NCI-H146 (cell line): ENCODE measurements at regions not wholly inside any gene's neighbourhood (a gene's known extent, or its start where the extent isn't known, plus 50 kb on each side); places are given as distances from the start of the nearest gene placed in this dataset.
"Not testable (repeated sequence)": the region's sequence is repeated elsewhere in the genome, so short reads cannot be mapped to it uniquely, and the experiment has no call there.

Experiments
- DNase-seq: peaks from one replicate; lab custom pipeline; 2025; lab: John Stamatoyannopoulos, UW

GRCh38 chr15:31673263-31673662 lies 346.6 kb downstream of the KLF13 start:
- not testable (repeated sequence) for DNase-seq

- not testable (repeated sequence) for DNase-seq
Measured at GRCh38 chr15:31681529-31682259, 348.6 kb upstream of the CHRNA7 start.

GRCh38 chr15:31687088-31687487 lies 343.2 kb upstream of the CHRNA7 start:
- DNase-seq = not testable (repeated sequence)

DNA sequence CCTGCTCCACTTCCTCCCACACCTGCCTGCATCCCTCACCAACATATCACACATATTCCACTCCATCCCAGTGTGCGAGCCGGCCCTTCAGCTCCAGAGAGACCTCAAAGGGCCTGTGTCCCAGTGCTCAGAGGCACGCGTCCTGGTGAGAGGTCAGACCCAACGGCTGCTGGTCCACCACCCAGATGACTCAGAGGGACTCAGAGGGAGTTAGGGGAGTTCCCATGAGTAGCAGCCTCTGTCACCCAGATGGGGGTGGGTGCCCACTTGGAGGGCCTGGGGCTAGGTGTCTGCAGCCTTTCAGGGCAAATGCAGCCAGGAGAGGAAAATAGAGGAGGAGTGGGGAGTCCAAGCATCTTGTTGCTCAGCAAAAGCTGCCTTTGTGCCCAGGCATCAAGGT lies 333.8 kb upstream of the CHRNA7 start:
- not testable (repeated sequence) for DNase-seq

DNA sequence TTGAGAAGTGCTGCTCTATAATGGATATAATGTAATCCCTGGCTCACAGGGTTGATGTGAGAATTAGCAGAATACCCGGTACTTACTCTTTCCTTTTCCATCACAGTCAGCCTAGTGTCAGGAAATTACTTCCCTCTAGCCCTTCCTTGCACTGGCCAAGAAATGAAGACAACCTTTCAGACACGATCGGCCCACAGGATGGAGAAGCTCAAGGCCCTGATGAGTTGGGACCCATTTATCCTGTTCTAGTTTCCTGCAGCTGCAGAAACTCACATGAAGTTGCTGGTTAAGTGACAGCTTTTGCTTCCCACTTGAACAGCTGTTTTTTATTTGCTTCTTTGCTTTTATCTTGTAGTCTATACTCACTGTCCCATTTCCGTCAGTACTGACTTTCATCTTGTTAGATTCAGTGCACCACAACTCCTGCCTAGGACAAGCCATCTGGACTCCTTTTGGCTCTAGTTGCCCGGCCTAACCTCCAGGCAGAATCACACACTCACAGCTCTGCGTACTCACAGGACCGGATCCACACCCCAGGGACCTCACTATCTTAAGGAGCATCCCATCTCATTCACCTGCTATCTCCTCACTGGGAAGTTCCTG lies 325.1 kb upstream of the CHRNA7 start:
- not testable (repeated sequence) for DNase-seq

DNA sequence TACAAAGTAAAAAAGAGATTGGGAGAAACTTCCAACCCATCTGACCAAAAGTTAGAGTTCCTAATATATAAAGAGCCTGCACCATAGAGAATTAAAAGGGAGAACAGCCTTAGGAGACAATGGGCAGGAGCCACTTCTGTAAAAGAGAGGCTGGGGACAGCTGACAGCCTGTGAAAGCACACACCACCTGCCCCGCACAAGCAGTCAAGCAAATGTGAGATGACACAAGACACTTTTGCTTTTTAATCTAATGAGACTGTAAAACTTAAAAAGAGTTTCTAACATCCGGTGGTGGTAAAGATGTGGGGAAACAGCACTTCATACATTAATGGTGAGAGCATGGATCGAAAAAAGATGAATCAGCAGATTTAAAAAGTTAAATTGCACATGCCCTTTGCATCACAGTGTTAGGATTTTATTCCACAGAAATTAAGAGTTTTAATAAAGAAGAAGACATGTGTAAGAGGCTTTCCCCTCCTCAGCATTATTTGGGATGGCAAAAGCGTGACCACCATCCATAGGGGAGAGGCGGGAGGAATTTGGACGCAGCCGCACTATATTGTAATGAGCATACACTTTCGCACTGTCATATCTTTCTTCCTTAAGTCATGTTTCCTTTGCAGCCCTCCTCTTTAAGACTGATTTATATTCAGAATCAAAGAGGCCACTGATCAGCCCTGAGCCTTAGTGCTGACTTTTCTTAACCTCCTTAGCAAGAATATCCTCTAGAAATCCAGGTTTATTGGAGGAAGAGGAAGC lies 322.2 kb upstream of the CHRNA7 start:
- DNase-seq = not testable (repeated sequence)

GRCh38 chr15:31708703-31709327 lies 321.5 kb upstream of the CHRNA7 start:
- DNase-seq = not testable (repeated sequence)

DNA sequence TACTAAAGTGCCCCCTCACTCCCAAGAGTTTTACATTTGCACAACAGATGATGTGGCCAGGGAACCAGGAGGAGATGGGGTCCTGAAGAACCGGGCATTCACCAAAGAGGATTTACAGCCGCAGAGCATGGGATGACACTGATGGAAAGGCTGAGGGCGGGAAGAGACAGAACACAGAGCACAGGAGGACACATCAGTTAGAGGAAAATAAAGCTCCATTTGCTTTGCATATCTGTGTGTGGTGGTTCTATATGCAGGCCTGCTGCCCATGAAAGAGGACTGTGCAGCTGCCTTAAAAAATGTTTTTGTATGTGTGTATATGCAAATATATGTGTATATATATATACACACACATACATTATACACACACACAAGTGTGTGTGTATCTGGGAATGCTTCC lies 320.8 kb upstream of the CHRNA7 start:
- DNase-seq = not testable (repeated sequence)

DNA sequence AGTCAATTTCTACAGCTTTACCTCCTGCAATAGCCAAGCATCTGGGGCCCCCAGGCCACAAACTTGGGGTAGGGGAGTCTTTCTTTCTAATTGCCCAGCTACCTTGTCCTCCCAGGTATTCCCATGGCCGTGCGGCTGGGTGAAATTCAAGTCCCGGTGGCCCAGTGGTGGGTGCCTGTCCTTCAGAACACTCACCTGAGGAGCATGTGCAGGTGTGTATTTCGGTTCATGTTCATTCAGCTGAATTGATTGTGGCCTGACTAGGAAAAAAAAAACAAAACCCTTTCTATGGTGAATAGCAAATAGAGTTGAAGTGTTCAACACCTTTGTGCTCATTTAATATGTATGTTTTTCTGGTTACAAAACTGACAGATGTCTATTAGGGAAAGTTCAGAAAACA lies 319.5 kb upstream of the CHRNA7 start:
- not testable (repeated sequence) for DNase-seq

- not testable (repeated sequence) for DNase-seq
Measured at GRCh38 chr15:31715208-31715607, 315.1 kb upstream of the CHRNA7 start.

GRCh38 chr15:31718625-31719024 lies 311.7 kb upstream of the CHRNA7 start:
- DNase-seq = not testable (repeated sequence)

GRCh38 chr15:31719396-31720022 lies 310.8 kb upstream of the CHRNA7 start:
- not testable (repeated sequence) for DNase-seq

DNA sequence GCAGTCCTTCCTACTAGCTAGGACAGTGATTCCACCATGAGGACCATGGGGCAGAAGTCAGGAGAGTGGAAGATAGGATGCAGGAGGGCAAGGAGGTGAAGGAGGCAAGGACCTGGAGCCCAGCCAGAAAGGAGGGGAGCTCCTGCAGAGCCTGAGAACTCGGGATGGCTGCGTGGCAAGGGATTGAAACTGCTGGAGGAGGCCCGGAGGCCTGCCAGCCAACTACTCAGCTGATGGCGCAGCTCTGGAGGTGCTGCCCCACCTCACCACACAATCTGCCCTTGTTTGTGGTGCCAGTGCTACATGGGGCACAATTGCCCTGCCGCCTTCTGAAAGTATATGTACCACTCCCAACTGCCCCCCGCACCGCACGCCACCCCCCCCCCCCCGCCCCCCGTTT lies 307.3 kb upstream of the CHRNA7 start:
- DNase-seq = not testable (repeated sequence)

- DNase-seq = not testable (repeated sequence)
Measured at GRCh38 chr15:31724903-31725302, 305.4 kb upstream of the CHRNA7 start.

DNA sequence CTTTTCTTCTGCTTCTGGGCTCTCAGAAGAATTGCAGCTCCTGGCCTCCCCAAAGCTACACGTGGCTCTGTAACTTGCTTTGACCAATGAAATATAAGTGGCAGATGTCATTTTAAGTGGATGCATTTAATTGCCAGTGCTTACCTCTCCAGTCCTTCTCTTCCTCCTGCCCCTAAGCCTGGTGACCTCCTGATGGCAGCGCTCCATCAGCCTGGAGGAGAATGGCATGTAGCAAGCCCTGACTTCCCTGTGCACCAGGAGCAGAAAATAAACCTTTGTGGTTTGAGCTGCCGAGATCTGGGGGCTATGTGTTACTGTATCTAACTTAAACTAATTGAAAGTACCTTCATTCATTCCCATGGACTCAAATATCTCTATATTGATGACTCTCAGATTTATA lies 304.7 kb upstream of the CHRNA7 start:
- not testable (repeated sequence) for DNase-seq

- DNase-seq = no peak
Measured at GRCh38 chr15:31727612-31728011, 302.7 kb upstream of the CHRNA7 start.

GRCh38 chr15:31732726-31733125 lies 297.6 kb upstream of the CHRNA7 start:
- DNase-seq = no peak

- no peak for DNase-seq
Measured at GRCh38 chr15:31733424-31733823, 296.9 kb upstream of the CHRNA7 start.

GRCh38 chr15:31740203-31740602 lies 290.1 kb upstream of the CHRNA7 start:
- no peak for DNase-seq

- no peak for DNase-seq
Measured at GRCh38 chr15:31745841-31746240, 284.5 kb upstream of the CHRNA7 start.

- DNase-seq = no peak
Measured at GRCh38 chr15:31752065-31752762, 278.1 kb upstream of the CHRNA7 start.
